Mammary epithelial cell (primary cell): ENCODE measurements at regions not wholly inside any gene's neighbourhood (a gene's known extent, or its start where the extent isn't known, plus 50 kb on each side); places are given as distances from the start of the nearest gene placed in this dataset.

Source experiments
- EZH2 ChIP-seq: IDR thresholded peaks from 2 replicates; pipeline ENCODE4 v1.6.1; 2012; ENCODE audit warnings: low read length, inconsistent platforms, borderline replicate concordance
- TF ChIP-seq, protein P1 (sequence below), 2 donors: IDR thresholded peaks in 1 of 2; conservative IDR thresholded peaks in 1 of 2; 2 replicates each; pipeline ENCODE4 v1.5.1; 2011 to 2012; ENCODE audit warnings: inconsistent platforms in 2 of 2, low read length in 2 of 2, mild to moderate bottlenecking in 2 of 2, control low read depth in 1 of 2, low read depth in 1 of 2; ENCODE audit not compliant: insufficient read depth in 1 of 2; ENCODE audit errors: extremely low read depth in 1 of 2

- TF ChIP-seq, protein P1, sequence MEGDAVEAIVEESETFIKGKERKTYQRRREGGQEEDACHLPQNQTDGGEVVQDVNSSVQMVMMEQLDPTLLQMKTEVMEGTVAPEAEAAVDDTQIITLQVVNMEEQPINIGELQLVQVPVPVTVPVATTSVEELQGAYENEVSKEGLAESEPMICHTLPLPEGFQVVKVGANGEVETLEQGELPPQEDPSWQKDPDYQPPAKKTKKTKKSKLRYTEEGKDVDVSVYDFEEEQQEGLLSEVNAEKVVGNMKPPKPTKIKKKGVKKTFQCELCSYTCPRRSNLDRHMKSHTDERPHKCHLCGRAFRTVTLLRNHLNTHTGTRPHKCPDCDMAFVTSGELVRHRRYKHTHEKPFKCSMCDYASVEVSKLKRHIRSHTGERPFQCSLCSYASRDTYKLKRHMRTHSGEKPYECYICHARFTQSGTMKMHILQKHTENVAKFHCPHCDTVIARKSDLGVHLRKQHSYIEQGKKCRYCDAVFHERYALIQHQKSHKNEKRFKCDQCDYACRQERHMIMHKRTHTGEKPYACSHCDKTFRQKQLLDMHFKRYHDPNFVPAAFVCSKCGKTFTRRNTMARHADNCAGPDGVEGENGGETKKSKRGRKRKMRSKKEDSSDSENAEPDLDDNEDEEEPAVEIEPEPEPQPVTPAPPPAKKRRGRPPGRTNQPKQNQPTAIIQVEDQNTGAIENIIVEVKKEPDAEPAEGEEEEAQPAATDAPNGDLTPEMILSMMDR (conservative IDR thresholded peaks at IDR 0.05 in 1 of 2, IDR thresholded peaks at IDR 0.05 in 1 of 2; ENCODE audit: extremely low read depth in 1 of 2, insufficient read depth in 1 of 2, low read depth in 1 of 2, low read length in 2 of 2): no peak
- TF ChIP-seq EZH2: no peak
Observed at GRCh38 chr1:70504821-70505193, 93.7 kb downstream of the CTH start.
